ENCODE measurements at regions not wholly inside any gene's neighbourhood (a gene's known extent, or its start where the extent isn't known, plus 50 kb on each side); places are given as distances from the start of the nearest gene placed in this dataset.

DNA sequence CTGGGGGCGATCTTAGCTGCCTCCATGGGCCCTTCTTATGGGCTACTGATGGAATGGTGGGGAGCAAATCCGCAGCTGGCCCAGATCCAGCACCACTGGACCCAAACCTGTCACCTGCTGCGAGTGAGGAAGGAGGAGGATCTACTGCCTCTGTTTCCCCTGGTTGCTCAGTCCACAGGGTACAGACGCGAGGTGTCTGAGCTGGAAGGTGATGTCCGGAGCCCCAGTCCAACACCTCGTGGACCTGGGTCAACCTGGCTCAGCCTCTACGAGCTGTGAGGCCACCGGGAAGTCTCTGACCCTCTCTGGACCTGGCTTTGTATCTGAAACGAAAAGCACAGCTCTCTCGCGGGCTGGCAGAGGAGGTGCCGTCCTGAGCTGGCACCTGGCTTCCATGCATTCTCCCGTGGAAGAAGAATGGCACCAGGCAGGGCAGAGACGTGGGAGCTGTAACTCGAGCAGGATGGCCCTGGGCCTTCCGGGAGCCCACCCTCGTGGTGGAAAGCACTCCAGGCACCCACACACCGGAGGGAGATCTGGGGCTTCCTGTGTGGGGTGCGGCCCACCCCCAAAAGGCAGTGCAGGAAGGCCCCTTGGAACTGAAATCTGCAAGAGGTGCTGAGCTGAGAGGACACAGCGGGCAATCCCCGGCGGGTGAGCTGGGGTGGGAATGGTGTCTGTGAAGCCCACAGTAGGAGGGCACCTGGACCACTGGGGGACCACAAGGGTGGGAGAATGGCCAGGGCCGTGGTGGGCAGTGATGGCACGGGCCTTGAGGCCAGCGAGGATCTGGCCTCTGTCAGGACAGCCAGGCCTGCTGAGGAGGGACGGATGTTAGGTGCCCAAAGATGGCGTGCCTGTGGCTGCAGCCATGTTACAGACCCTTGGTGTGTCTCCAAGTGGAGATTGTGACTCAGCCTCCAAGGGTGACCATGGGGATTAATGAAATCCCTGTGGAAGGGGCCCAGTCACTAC is 133.4 kb downstream of the OLFM1 start:
- DNase-seq: no peak
- ATAC-seq (ENCODE audit: low read depth): no peak
- no peak overlapping the region for H3K27ac Mint-ChIP-seq

GRCh38 chr9:135221576-135221950 is 134.1 kb downstream of the OLFM1 start:
- Histone ChIP-seq H3K4me2 (replicated peaks; ENCODE audit: low read depth, low read length, poor library complexity, severe bottlenecking) (no peak overlapping the region), H3K9me3 (ENCODE audit: control extremely low read depth in 1 of 3, control insufficient read depth in 2 of 3, insufficient read depth in 1 of 3, low read length in 2 of 3) (peaks cover 0 to 12% (median 0%) of the 10 kb centered on the region in 3 donors), H3K36me3 (replicated peaks in 1 of 2; ENCODE audit: control extremely low read depth in 1 of 2, control insufficient read depth in 1 of 2, extremely low read depth in 1 of 2, insufficient read depth in 2 of 2, low read length in 1 of 2) (no peaks in the 10 kb centered on the region), H3K4me1 (ENCODE audit: control insufficient read depth in 2 of 2, insufficient read depth in 2 of 2, low read length in 2 of 2) (no peaks in the 10 kb centered on the region), H3K79me2 (ENCODE audit: control insufficient read depth, insufficient read depth, low read length) (no peaks in the 10 kb centered on the region), H3K27ac (ENCODE audit: low read length in 2 of 2) (no peak overlapping the region), H3K4me3 (ENCODE audit: control extremely low read depth in 1 of 5, extremely low read depth in 1 of 5, insufficient read depth in 1 of 5, low read depth in 2 of 5, low read length in 4 of 5) (no peak overlapping the region), H3K9ac (ENCODE audit: low read length) (no peak overlapping the region), H4K20me1 (ENCODE audit: control insufficient read depth, insufficient read depth, low read length, poor library complexity, severe bottlenecking) (no peaks in the 10 kb centered on the region), H3K27me3 (replicated peaks in 1 of 4; ENCODE audit: control extremely low read depth in 1 of 4, control insufficient read depth in 3 of 4, insufficient read depth in 4 of 4, low read length in 3 of 4) (no peaks in the 10 kb centered on the region), H2AFZ (ENCODE audit: insufficient read depth, low read depth, low read length, poor library complexity, severe bottlenecking) (no peak overlapping the region)
- Mint-ChIP-seq H3K4me1 (no peaks in the 10 kb centered on the region), H3K27me3 (peaks cover 8% of the 10 kb centered on the region), H3K9me3 (ENCODE audit: insufficient read depth) (no peaks in the 10 kb centered on the region), H3K27ac (no peak overlapping the region), H3K4me3 (no peak overlapping the region)
- ChIA-PET POLR2A (no interaction called here), CTCF (no interaction called here)
- TF ChIP-seq EZH2 (IDR thresholded peaks at IDR 0.05; ENCODE audit: borderline replicate concordance, insufficient read depth, low read depth, low read length, poor library complexity, severe bottlenecking): no peak
- TF ChIP-seq, protein P1, sequence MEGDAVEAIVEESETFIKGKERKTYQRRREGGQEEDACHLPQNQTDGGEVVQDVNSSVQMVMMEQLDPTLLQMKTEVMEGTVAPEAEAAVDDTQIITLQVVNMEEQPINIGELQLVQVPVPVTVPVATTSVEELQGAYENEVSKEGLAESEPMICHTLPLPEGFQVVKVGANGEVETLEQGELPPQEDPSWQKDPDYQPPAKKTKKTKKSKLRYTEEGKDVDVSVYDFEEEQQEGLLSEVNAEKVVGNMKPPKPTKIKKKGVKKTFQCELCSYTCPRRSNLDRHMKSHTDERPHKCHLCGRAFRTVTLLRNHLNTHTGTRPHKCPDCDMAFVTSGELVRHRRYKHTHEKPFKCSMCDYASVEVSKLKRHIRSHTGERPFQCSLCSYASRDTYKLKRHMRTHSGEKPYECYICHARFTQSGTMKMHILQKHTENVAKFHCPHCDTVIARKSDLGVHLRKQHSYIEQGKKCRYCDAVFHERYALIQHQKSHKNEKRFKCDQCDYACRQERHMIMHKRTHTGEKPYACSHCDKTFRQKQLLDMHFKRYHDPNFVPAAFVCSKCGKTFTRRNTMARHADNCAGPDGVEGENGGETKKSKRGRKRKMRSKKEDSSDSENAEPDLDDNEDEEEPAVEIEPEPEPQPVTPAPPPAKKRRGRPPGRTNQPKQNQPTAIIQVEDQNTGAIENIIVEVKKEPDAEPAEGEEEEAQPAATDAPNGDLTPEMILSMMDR (IDR thresholded peaks at IDR 0.05): no peak
- ATAC-seq (ENCODE audit: low read depth) (no peak), DNase-seq (no peak)
- intact Hi-C loops (cut with micrococcal nuclease): no loop called here
- 68% methylated on average over 9 of the region's 9 CpGs for WGBS (ENCODE audit: insufficient coverage)

More for the DNA sequence above, 133.4 kb downstream of the OLFM1 start:
- Histone ChIP-seq H3K36me3 (replicated peaks in 1 of 2; ENCODE audit: control extremely low read depth in 1 of 2, control insufficient read depth in 1 of 2, extremely low read depth in 1 of 2, insufficient read depth in 2 of 2, low read length in 1 of 2) (no peaks in the 10 kb centered on the region), H2AFZ (ENCODE audit: insufficient read depth, low read depth, low read length, poor library complexity, severe bottlenecking) (no peak overlapping the region), H3K4me2 (replicated peaks; ENCODE audit: low read depth, low read length, poor library complexity, severe bottlenecking) (no peak overlapping the region), H3K4me1 (ENCODE audit: control insufficient read depth in 2 of 2, insufficient read depth in 2 of 2, low read length in 2 of 2) (no peaks in the 10 kb centered on the region), H3K9ac (ENCODE audit: low read length) (no peak overlapping the region), H3K79me2 (ENCODE audit: control insufficient read depth, insufficient read depth, low read length) (no peaks in the 10 kb centered on the region), H4K20me1 (ENCODE audit: control insufficient read depth, insufficient read depth, low read length, poor library complexity, severe bottlenecking) (no peaks in the 10 kb centered on the region), H3K4me3 (ENCODE audit: control extremely low read depth in 1 of 5, extremely low read depth in 1 of 5, insufficient read depth in 1 of 5, low read depth in 2 of 5, low read length in 4 of 5) (no peak overlapping the region), H3K27ac (ENCODE audit: low read length in 2 of 2) (no peak overlapping the region), H3K9me3 (ENCODE audit: control extremely low read depth in 1 of 3, control insufficient read depth in 2 of 3, insufficient read depth in 1 of 3, low read length in 2 of 3) (peaks cover 0 to 12% (median 0%) of the 10 kb centered on the region in 3 donors), H3K27me3 (replicated peaks in 1 of 4; ENCODE audit: control extremely low read depth in 1 of 4, control insufficient read depth in 3 of 4, insufficient read depth in 4 of 4, low read length in 3 of 4) (no peaks in the 10 kb centered on the region)
- ChIA-PET POLR2A (no interaction called here), CTCF (no interaction called here)
- H3K27me3 Mint-ChIP-seq: peaks cover 10% of the 10 kb centered on the region
- WGBS (ENCODE audit: insufficient coverage): 90% methylated on average over 28 of the region's 28 CpGs
- H3K4me3 Mint-ChIP-seq: no peak overlapping the region
- intact Hi-C loops (cut with micrococcal nuclease): no loop called here
- TF ChIP-seq, protein P1 (IDR thresholded peaks at IDR 0.05): no peak
- no peak for TF ChIP-seq EZH2 (IDR thresholded peaks at IDR 0.05; ENCODE audit: borderline replicate concordance, insufficient read depth, low read depth, low read length, poor library complexity, severe bottlenecking)
- no peaks in the 10 kb centered on the region for H3K9me3 Mint-ChIP-seq (ENCODE audit: insufficient read depth)
- no peaks in the 10 kb centered on the region for H3K4me1 Mint-ChIP-seq
